ENCODE measurements at regions not wholly inside any gene's neighbourhood (a gene's known extent, or its start where the extent isn't known, plus 50 kb on each side); places are given as distances from the start of the nearest gene placed in this dataset.

DNA sequence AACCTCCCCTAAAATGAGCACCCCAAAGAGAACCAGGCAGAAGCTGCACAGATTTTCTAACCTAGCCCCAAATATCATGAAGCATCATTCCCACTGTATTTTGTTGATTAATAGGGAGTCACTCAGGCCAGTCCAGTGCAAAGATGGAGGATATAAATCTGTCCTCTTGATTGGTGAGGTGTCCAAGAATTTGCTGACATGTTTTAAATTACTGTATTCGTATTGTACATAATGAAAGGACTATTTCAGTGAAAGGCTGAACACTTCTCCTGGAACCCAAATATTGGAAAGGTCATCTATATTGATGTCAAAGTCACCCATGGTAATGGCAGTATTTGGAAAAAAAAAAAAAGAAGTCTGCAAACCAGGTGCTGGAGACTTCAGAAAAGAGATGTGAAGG, 477.5 kb downstream of the RMST start:
- H4K20me1 ChIP-seq (replicated peaks; ENCODE audit: control insufficient read depth, insufficient read depth, low read length) = no peaks in the 10 kb centered on the region
- ChIA-PET CTCF (ENCODE audit: low intra/inter-chr PET ratio) (no interaction called here), POLR2A (no interaction called here)
- in situ Hi-C loops (cut with MboI) = no loop called here
- H2AFZ ChIP-seq (ENCODE audit: low read depth, low read length) = no peak overlapping the region
- no peak for ATAC-seq
- no peak overlapping the region for H3K4me2 ChIP-seq (ENCODE audit: insufficient read depth, low read length)
- H3K9me1 ChIP-seq (ENCODE audit: control insufficient read depth, insufficient read depth, low read length) = no peaks in the 10 kb centered on the region
- H3K9me3 ChIP-seq (replicated peaks; ENCODE audit: control insufficient read depth, insufficient read depth, low read depth, low read length) = 0 out of 2 replicates have a peak, but pooled peaks cover 3% of the 10 kb centered on the region
- intact Hi-C loops (cut with micrococcal nuclease) = no loop called here
- no peak overlapping the region for H3K9ac ChIP-seq (ENCODE audit: insufficient read depth in 1 of 2, low read depth in 2 of 2, low read length in 2 of 2)
- 0% methylated on average over 1 of the region's 1 CpG for WGBS (ENCODE audit: insufficient coverage, low coverage, missing lambda C conversion rate)
- no peak for DNase-seq (ENCODE audit: extremely low read depth in 1 of 4, low spot score in 3 of 4)
- no peaks in the 10 kb centered on the region for H3K27me3 ChIP-seq (ENCODE audit: control insufficient read depth in 2 of 2, insufficient read depth in 2 of 2, low read length in 2 of 2)
- no peaks in the 10 kb centered on the region for H3K4me1 ChIP-seq (replicated peaks in 1 of 2; ENCODE audit: control insufficient read depth in 2 of 2, insufficient read depth in 2 of 2, low read length in 2 of 2)
- H3K36me3 ChIP-seq (ENCODE audit: control insufficient read depth, insufficient read depth, low read length) = no peaks in the 10 kb centered on the region
- FAIRE-seq = no peak
- no peak overlapping the region for H3K27ac ChIP-seq (ENCODE audit: extremely low read depth, low read depth, low read length)
- H3K4me3 ChIP-seq = no peak overlapping the region
- no peaks in the 10 kb centered on the region for H3K79me2 ChIP-seq (ENCODE audit: control insufficient read depth, insufficient read depth, low read length)
- BruUV-seq (replicated peaks) = no TSS peak
- TF ChIP-seq RAD21 (CRISPR knock-in tag; conservative IDR thresholded peaks at IDR 0.05 in 1 of 2, IDR thresholded peaks at IDR 0.05 in 1 of 2) (no peak), CC2D1A (IDR thresholded peaks at IDR 0.05) (no peak), TSC22D4 (tag; IDR thresholded peaks at IDR 0.05) (no peak), SMAD3 (CRISPR knock-in tag; conservative IDR thresholded peaks at IDR 0.05) (no peak), PRPF4 (IDR thresholded peaks at IDR 0.05; ENCODE audit: insufficient read depth, low read depth, low read length, poor library complexity, severe bottlenecking) (no peak), ZBTB17 (CRISPR knock-in tag; IDR thresholded peaks at IDR 0.05) (no peak), PCBP2 (IDR thresholded peaks at IDR 0.05; ENCODE audit: low read depth, low read length, poor library complexity, severe bottlenecking) (no peak), PML (IDR thresholded peaks at IDR 0.05; ENCODE audit: low read length) (no peak), OTX1 (CRISPR knock-in tag; IDR thresholded peaks at IDR 0.05) (no peak), ETV1 (tag; conservative IDR thresholded peaks at IDR 0.05; ENCODE audit: low read depth) (no peak), MCM2 (IDR thresholded peaks at IDR 0.05; ENCODE audit: low read depth) (no peak), GTF2A2 (tag; IDR thresholded peaks at IDR 0.05) (no peak), SIX5 (IDR thresholded peaks at IDR 0.05; ENCODE audit: borderline replicate concordance in 1 of 2, insufficient read depth in 1 of 2, low read depth in 1 of 2, low read length in 2 of 2) (no peak), ZNF431 (CRISPR knock-in tag; IDR thresholded peaks at IDR 0.05) (no peak), TAL1 (IDR thresholded peaks at IDR 0.05) (no peak), ILK (tag; IDR thresholded peaks at IDR 0.05; ENCODE audit: borderline replicate concordance, low read depth) (no peak)
- TF ChIP-seq, protein P1, sequence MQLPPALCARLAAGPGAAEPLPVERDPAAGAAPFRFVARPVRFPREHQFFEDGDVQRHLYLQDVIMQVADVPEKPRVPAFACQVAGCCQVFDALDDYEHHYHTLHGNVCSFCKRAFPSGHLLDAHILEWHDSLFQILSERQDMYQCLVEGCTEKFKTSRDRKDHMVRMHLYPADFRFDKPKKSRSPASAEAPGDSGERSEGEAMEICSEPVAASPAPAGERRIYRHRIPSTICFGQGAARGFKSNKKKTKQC (CRISPR knock-in tag; IDR thresholded peaks at IDR 0.05) = no peak
- TF ChIP-seq, protein P2, sequence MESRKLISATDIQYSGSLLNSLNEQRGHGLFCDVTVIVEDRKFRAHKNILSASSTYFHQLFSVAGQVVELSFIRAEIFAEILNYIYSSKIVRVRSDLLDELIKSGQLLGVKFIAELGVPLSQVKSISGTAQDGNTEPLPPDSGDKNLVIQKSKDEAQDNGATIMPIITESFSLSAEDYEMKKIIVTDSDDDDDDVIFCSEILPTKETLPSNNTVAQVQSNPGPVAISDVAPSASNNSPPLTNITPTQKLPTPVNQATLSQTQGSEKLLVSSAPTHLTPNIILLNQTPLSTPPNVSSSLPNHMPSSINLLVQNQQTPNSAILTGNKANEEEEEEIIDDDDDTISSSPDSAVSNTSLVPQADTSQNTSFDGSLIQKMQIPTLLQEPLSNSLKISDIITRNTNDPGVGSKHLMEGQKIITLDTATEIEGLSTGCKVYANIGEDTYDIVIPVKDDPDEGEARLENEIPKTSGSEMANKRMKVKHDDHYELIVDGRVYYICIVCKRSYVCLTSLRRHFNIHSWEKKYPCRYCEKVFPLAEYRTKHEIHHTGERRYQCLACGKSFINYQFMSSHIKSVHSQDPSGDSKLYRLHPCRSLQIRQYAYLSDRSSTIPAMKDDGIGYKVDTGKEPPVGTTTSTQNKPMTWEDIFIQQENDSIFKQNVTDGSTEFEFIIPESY (CRISPR knock-in tag; IDR thresholded peaks at IDR 0.05) = no peak

Data from K562 (cell line).